SU-DHL-6 (cell line): ENCODE measurements at regions not wholly inside any gene's neighbourhood (a gene's known extent, or its start where the extent isn't known, plus 50 kb on each side); places are given as distances from the start of the nearest gene placed in this dataset.

Source experiments
- H2AFZ ChIP-seq: fragments of 200-600 bp; sonication (generic); 2 replicates; pipeline ENCODE4 v1.6.1; 2014; ENCODE audit warnings: low read depth, mild to moderate bottlenecking, moderate library complexity, mixed read lengths, antibody characterized with exemption, low read length; ENCODE audit not compliant: severe bottlenecking
- H3F3A ChIP-seq: fragments of 200-600 bp; shearing (Covaris generic); 2 replicates; pipeline ENCODE4 v1.6.0; 2016; ENCODE audit warnings: antibody characterized with exemption, mild to moderate bottlenecking; ENCODE audit not compliant: insufficient read depth
- H3K27ac ChIP-seq: fragments of 200-600 bp; sonication (generic); 2 replicates; pipeline ENCODE4 v1.5.1; 2016; ENCODE audit warnings: low read depth, mild to moderate bottlenecking, low read length, moderate library complexity, mixed read lengths
- H3K27me3 ChIP-seq: fragments of 200-600 bp; sonication (generic), shearing (Covaris generic); 2 replicates; pipeline ENCODE4 v1.6.0; 2014; ENCODE audit warnings: mild to moderate bottlenecking, low read length
- H3K36me3 ChIP-seq: fragments of 200-600 bp; sonication (generic); 2 replicates; pipeline ENCODE4 v1.6.1; 2014; ENCODE audit warnings: mild to moderate bottlenecking, low read length, mixed read lengths
- H3K4me2 ChIP-seq: fragments of 300-600, 200-600 bp; shearing (Covaris generic), sonication (generic); 2 replicates; pipeline ENCODE4 v1.6.0; 2014; ENCODE audit warnings: low read length, low read depth, mild to moderate bottlenecking; ENCODE audit not compliant: poor library complexity, severe bottlenecking
- H3K4me3 ChIP-seq: fragments of 200-600 bp; sonication (generic); 2 replicates; pipeline ENCODE4 v1.5.1; 2014; ENCODE audit warnings: antibody characterized with exemption, low read length, mild to moderate bottlenecking, mixed read lengths; ENCODE audit not compliant: insufficient read depth, poor library complexity, severe bottlenecking
- H3K79me2 ChIP-seq: fragments of 200-600 bp; sonication (generic); 2 replicates; pipeline ENCODE4 v1.6.1; 2014; ENCODE audit warnings: mild to moderate bottlenecking, low read length, moderate library complexity; ENCODE audit not compliant: insufficient read depth
- H3K9ac ChIP-seq: fragments of 200-600 bp; sonication (generic); 2 replicates; pipeline ENCODE4 v1.7.0; 2014; ENCODE audit warnings: mild to moderate bottlenecking, low read length
- H3K9me2 ChIP-seq: fragments of 200-600 bp; sonication (generic); replicated peaks from 2 replicates; pipeline ENCODE4 v1.6.1; 2014; ENCODE audit warnings: low read length; ENCODE audit not compliant: insufficient read depth
- H3K9me3 ChIP-seq: fragments of 200-600 bp; sonication (generic); 2 replicates; pipeline ENCODE4 v1.6.1; 2014; ENCODE audit warnings: low read length, mixed read lengths; ENCODE audit not compliant: insufficient read depth
- H4K20me1 ChIP-seq: fragments of 200-600 bp; sonication (generic); 2 replicates; pipeline ENCODE4 v1.6.1; 2014; ENCODE audit warnings: low read depth, mild to moderate bottlenecking, antibody characterized with exemption, low read length, moderate library complexity, mixed read lengths
- CTCF ChIP-seq: fragments of 200-600 bp; sonication (generic); IDR thresholded peaks from one replicate; pipeline ENCODE4 v1.5.1; 2017; ENCODE audit warnings: antibody characterized with exemption, mild to moderate bottlenecking, low read length, moderate library complexity; ENCODE audit not compliant: insufficient read depth, poor library complexity, severe bottlenecking
- EZH2phosphoT487 ChIP-seq: fragments of 200-600 bp; sonication (generic), shearing (Covaris generic); conservative IDR thresholded peaks from 2 replicates; pipeline ENCODE4 v1.6.1; 2018; ENCODE audit warnings: mild to moderate bottlenecking, antibody characterized with exemption, low read length, moderate library complexity, mixed read lengths

GRCh38 chr4:164239433-164239832 is 514.5 kb upstream of the SMIM31 start:
- Histone ChIP-seq H3K79me2 (no peaks in the 10 kb centered on the region), H3K27me3 (no peaks in the 10 kb centered on the region), H3K4me2 (no peak overlapping the region), H3K9me2 (no peaks in the 10 kb centered on the region), H4K20me1 (no peaks in the 10 kb centered on the region; the same call in 1 of the 2 replicates), H3K27ac (no peak overlapping the region), H3K4me3 (no peak overlapping the region), H3K9me3 (no peaks in the 10 kb centered on the region), H3F3A (no peaks in the 10 kb centered on the region), H2AFZ (no peak overlapping the region), H3K9ac (no peak overlapping the region), H3K36me3 (no peaks in the 10 kb centered on the region)
- no peak for TF ChIP-seq CTCF
- no peak for TF ChIP-seq EZH2phosphoT487

- TF ChIP-seq CTCF, result no peak
- no peak for TF ChIP-seq EZH2phosphoT487
- Histone ChIP-seq H3K9me3 (no peaks in the 10 kb centered on the region), H3K4me3 (no peak overlapping the region), H3K27me3 (no peaks in the 10 kb centered on the region), H3K9ac (no peak overlapping the region), H4K20me1 (no peaks in the 10 kb centered on the region; the same call in 1 of the 2 replicates), H3K4me2 (no peak overlapping the region), H3K36me3 (no peaks in the 10 kb centered on the region), H3K9me2 (no peaks in the 10 kb centered on the region), H2AFZ (no peak overlapping the region), H3K79me2 (no peaks in the 10 kb centered on the region), H3K27ac (no peak overlapping the region), H3F3A (no peaks in the 10 kb centered on the region)
Observed at GRCh38 chr4:164239976-164240375, 514.0 kb upstream of the SMIM31 start.

- Histone ChIP-seq H3K27me3 (no peaks in the 10 kb centered on the region), H3K79me2 (no peaks in the 10 kb centered on the region), H4K20me1 (no peaks in the 10 kb centered on the region), H2AFZ (no peak overlapping the region), H3K9ac (no peak overlapping the region), H3F3A (no peaks in the 10 kb centered on the region), H3K27ac (no peak overlapping the region), H3K36me3 (no peaks in the 10 kb centered on the region), H3K9me2 (no peaks in the 10 kb centered on the region), H3K4me3 (no peak overlapping the region), H3K9me3 (no peaks in the 10 kb centered on the region), H3K4me2 (no peak overlapping the region)
- TF ChIP-seq CTCF, result no peak
- no peak for TF ChIP-seq EZH2phosphoT487
Observed at GRCh38 chr4:164251257-164251656, 502.7 kb upstream of the SMIM31 start.
